ENCODE measurements at regions not wholly inside any gene's neighbourhood (a gene's known extent, or its start where the extent isn't known, plus 50 kb on each side); places are given as distances from the start of the nearest gene placed in this dataset.

DNA sequence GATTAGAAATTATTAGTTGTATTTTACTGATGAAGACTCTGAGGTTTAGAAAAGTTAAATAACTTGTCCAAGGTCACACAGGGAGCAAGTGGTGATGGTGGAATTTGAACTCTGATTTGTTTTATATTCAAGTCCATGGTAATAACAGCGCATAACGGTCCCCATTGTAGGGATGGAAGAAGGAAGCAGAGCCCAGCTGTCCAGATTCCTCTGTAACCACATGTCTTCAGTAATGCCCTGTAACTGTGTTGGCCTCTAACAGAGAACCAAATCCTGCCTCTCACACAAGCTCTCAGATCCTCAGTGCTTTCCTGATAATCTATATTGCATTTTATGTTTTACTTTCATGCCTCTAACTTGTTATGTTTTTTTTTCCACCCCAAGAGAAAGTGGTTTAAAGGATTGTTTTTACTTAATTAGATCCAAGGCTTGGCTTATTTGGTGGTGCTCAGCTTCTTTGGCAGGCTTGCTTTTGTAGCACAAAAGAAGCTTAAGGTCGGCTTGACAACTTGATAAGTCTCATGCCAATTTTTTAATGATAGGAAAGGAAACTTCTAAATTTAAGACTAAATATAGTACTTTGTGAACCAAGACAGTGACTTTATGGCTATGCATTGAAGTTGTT is 105.1 kb upstream of the SEL1L start:
- no peak for TF ChIP-seq CTCF (IDR thresholded peaks at IDR 0.05)
- no peak for TF ChIP-seq POLR2AphosphoS5 (IDR thresholded peaks at IDR 0.05; ENCODE audit: low read depth, low read length)
- no peak for TF ChIP-seq SIN3A (IDR thresholded peaks at IDR 0.05; ENCODE audit: borderline replicate concordance, insufficient read depth, low read depth, low read length)
- TF ChIP-seq REST (IDR thresholded peaks at IDR 0.05; ENCODE audit: insufficient read depth in 1 of 2, low read depth in 2 of 2, low read length in 1 of 2), result no peak
